Uterus (tissue), 3 donors: ENCODE measurements at regions not wholly inside any gene's neighbourhood (a gene's known extent, or its start where the extent isn't known, plus 50 kb on each side); places are given as distances from the start of the nearest gene placed in this dataset.

Source experiments
- DNase-seq, 2 donors: peaks; one replicate each; pipeline ENCODE4 v3.0.0-alpha.2; 2019 to 2020
- H3K27ac ChIP-seq, 2 donors: fragments of 200-600 bp; sonication (generic); 1 replicate in 1 of 2; 2 replicates in 1 of 2; pipeline ENCODE4 v1.5.1; 2016 to 2018
- H3K27me3 ChIP-seq, 2 donors: fragments of 200-600 bp; sonication (generic); one replicate each; pipeline ENCODE4 v1.5.1; 2018 to 2019; ENCODE audit warnings: control low read depth in 1 of 2
- H3K36me3 ChIP-seq, 2 donors: fragments of 200-600 bp; sonication (generic); one replicate each; pipeline ENCODE4 v1.5.1; 2019; ENCODE audit warnings: control low read depth in 1 of 2
- H3K4me1 ChIP-seq, 2 donors: fragments of 200-600 bp; sonication (generic); one replicate each; pipeline ENCODE4 v1.5.1; 2018 to 2019; ENCODE audit warnings: control low read depth in 1 of 2
- H3K4me3 ChIP-seq, 2 donors: fragments of 200-600 bp; sonication (generic); 1 replicate in 1 of 2; 2 replicates in 1 of 2; pipeline ENCODE4 v1.5.1; 2018 to 2019; ENCODE audit warnings: mild to moderate bottlenecking in 1 of 2
- H3K9me3 ChIP-seq, 2 donors: fragments of 200-600 bp; sonication (generic); one replicate each; pipeline ENCODE4 v1.5.1; 2019; ENCODE audit warnings: control low read depth in 1 of 2
- CTCF ChIP-seq, 4 experiments: fragments of 200-600 bp in 2 of 4; fragments of 450-650 bp in 2 of 4; sonication (generic) in 2 of 4; IDR thresholded peaks; one replicate each; pipeline ENCODE4 v1.5.1; 2016 to 2019; ENCODE audit warnings: antibody characterized with exemption in 4 of 4, mild to moderate bottlenecking in 2 of 4, moderate library complexity in 1 of 4
- POLR2A ChIP-seq, 2 donors: fragments of 450-650 bp; IDR thresholded peaks; one replicate each; pipeline ENCODE4 v1.6.1; 2016; ENCODE audit warnings: antibody characterized with exemption in 2 of 2, mild to moderate bottlenecking in 1 of 2, moderate library complexity in 1 of 2
- intact Hi-C: fragments of 100-400 bp; cut with DNase I; formaldehyde crosslinking; loops from one replicate; pipeline ENCODE4 v1.15.1; 2023; ENCODE audit warnings: low total_unique reads
- donor health status: DM: yes; HTN: yes; CAD: no.

DNA sequence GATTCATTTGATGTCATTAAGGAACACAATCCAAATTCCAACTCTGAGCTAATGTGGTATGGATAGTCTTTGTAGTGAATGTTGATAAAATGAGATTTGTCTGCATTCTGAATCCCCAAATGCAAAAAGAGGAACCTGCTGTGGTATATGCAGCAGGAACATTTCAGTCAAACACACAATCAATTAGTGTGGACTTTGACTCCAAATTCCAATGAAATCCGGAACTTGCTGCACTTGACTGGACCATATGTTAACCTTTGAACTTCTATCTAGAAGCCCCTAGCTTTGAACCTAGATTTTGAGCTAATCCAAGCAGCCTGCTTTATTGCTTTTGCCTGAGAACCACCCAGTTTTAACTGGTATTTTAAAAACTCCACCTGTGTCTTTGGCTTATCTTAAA lies 341.3 kb downstream of the SPRY2 start:
- H3K4me3 ChIP-seq = no peak overlapping the region
- TF ChIP-seq POLR2A (IDR thresholded peaks at IDR 0.05) (no peak), CTCF (IDR thresholded peaks at IDR 0.05) (no peak)
- H3K4me1 ChIP-seq = no peaks in the 10 kb centered on the region
- H3K27me3 ChIP-seq = no peaks in the 10 kb centered on the region
- no peak overlapping the region for H3K27ac ChIP-seq
- no peaks in the 10 kb centered on the region for H3K36me3 ChIP-seq
- no peak for DNase-seq
- no peaks in the 10 kb centered on the region for H3K9me3 ChIP-seq
- intact Hi-C loops = no loop called here

DNA sequence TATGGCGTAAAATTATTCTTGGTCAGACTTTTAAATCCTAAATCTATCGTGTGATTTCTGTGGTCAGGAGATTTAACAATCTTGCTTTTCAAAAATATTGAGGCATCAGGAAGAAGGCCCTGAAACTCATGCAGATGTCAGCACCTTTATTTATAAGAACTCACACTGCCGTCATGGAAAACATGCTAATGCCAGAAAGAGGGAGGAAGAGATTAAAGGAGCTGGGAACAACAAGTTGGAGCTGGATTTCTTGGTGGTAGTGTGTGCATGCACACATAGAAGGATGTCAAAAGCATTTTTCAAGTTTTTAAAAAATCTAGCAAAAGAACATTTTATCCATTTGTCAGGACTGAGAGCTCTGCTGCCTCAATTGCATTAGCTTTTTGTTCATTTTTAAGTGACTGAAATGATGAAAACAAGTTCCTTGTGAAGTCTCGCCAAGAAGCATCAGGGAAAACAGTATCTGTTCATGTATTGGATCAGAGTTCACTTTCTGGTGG lies 342.5 kb downstream of the SPRY2 start:
- no peak overlapping the region for H3K27ac ChIP-seq
- no peaks in the 10 kb centered on the region for H3K27me3 ChIP-seq
- intact Hi-C loops = no loop called here
- no peaks in the 10 kb centered on the region for H3K9me3 ChIP-seq
- no peak for DNase-seq
- no peaks in the 10 kb centered on the region for H3K4me1 ChIP-seq
- TF ChIP-seq POLR2A (IDR thresholded peaks at IDR 0.05) (no peak), CTCF (IDR thresholded peaks at IDR 0.05) (no peak)
- no peak overlapping the region for H3K4me3 ChIP-seq
- no peaks in the 10 kb centered on the region for H3K36me3 ChIP-seq

DNA sequence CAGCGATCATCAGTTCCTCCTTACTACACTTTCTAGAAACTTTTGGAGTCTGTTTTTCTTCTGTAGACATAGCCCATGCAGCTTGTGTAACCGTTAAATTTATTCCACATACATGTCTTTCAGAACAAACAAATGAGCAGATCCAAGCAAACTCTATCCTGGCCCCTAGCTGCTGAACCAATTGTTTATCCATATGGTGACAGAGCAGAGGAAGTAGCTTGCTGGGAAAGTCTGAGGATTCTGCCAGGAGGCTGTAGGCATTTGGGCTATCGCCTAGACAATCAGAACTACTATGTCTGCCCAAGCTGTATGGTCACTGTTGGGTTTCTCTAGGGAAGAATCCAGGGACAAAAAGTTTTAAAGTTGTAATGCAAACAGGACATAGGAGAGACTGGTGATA lies 343.7 kb downstream of the SPRY2 start:
- intact Hi-C loops = no loop called here
- TF ChIP-seq CTCF (IDR thresholded peaks at IDR 0.05) = no peak
- no peak for TF ChIP-seq POLR2A (IDR thresholded peaks at IDR 0.05)

DNA sequence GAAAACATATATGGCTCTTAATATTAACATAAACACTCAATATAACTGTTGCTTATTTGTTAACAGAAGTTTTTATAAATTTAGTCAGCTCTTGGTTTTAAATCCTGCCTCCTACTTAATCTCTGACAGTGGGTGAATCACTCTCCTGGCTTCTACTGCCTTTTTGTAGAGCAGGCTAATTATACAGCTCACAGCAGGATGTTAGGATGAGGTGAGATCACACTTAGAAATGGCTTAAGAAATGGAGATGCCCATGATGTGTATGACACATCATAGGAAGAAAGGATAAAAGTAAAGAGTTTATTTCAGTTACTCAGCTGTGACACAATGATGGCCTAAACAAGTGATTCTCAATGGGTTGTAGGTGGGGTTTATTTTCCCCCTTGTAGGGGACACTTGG lies 345.6 kb downstream of the SPRY2 start:
- Histone ChIP-seq H3K27me3 (no peaks in the 10 kb centered on the region), H3K9me3 (no peaks in the 10 kb centered on the region), H3K4me3 (no peak overlapping the region), H3K4me1 (no peaks in the 10 kb centered on the region), H3K27ac (no peak overlapping the region), H3K36me3 (no peaks in the 10 kb centered on the region)
- TF ChIP-seq CTCF (IDR thresholded peaks at IDR 0.05) (no peak), POLR2A (IDR thresholded peaks at IDR 0.05) (no peak)
- intact Hi-C loops = no loop called here
- DNase-seq = no peak

More for the DNA sequence above, 343.7 kb downstream of the SPRY2 start:
- H3K27me3 ChIP-seq = no peaks in the 10 kb centered on the region
- H3K4me3 ChIP-seq = no peak overlapping the region
- DNase-seq = no peak
- H3K27ac ChIP-seq = no peak overlapping the region
- no peaks in the 10 kb centered on the region for H3K36me3 ChIP-seq
- H3K9me3 ChIP-seq = no peaks in the 10 kb centered on the region
- H3K4me1 ChIP-seq = no peaks in the 10 kb centered on the region

- Histone ChIP-seq H3K4me3 (no peak overlapping the region), H3K36me3 (no peaks in the 10 kb centered on the region), H3K4me1 (no peaks in the 10 kb centered on the region), H3K9me3 (no peaks in the 10 kb centered on the region), H3K27me3 (no peaks in the 10 kb centered on the region), H3K27ac (no peak overlapping the region)
- no peak for DNase-seq
- no peak for TF ChIP-seq POLR2A (IDR thresholded peaks at IDR 0.05)
- no peak for TF ChIP-seq CTCF (IDR thresholded peaks at IDR 0.05)
- intact Hi-C loops = no loop called here
Measured at GRCh38 chr13:79992111-79992510, 348.8 kb downstream of the SPRY2 start.
